KOPT-K1 (cell line): ENCODE measurements at regions not wholly inside any gene's neighbourhood (a gene's known extent, or its start where the extent isn't known, plus 50 kb on each side); places are given as distances from the start of the nearest gene placed in this dataset.

Source experiments
- H3K27ac ChIP-seq: fragments of 200-600 bp; sonication (generic); 2 replicates; pipeline ENCODE4 v1.5.1; 2016; ENCODE audit warnings: antibody characterized with exemption, mild to moderate bottlenecking, low read depth, low read length; ENCODE audit not compliant: poor library complexity, severe bottlenecking
- H3K36me3 ChIP-seq: fragments of 200-600 bp; sonication (generic); 2 replicates; pipeline ENCODE4 v1.5.1; 2017; ENCODE audit warnings: antibody characterized with exemption, mild to moderate bottlenecking, low read length, moderate library complexity; ENCODE audit not compliant: insufficient read depth
- H3K9me3 ChIP-seq: fragments of 200-600 bp; sonication (generic); 2 replicates; pipeline ENCODE4 v1.5.1; 2017; ENCODE audit warnings: antibody characterized with exemption, low read length, mild to moderate bottlenecking; ENCODE audit not compliant: insufficient read depth, poor library complexity, severe bottlenecking

GRCh38 chr1:182118851-182119250 lies 57.3 kb upstream of the ZNF648 start:
- no peaks in the 10 kb centered on the region for H3K36me3 ChIP-seq
- no peaks in the 10 kb centered on the region for H3K9me3 ChIP-seq
- H3K27ac ChIP-seq = no peak overlapping the region

GRCh38 chr1:182114627-182115023 lies 53.1 kb upstream of the ZNF648 start:
- no peaks in the 10 kb centered on the region for H3K36me3 ChIP-seq
- no peak overlapping the region for H3K27ac ChIP-seq
- H3K9me3 ChIP-seq = no peaks in the 10 kb centered on the region

GRCh38 chr1:182113879-182114626 lies 52.5 kb upstream of the ZNF648 start:
- Histone ChIP-seq H3K36me3 (no peaks in the 10 kb centered on the region), H3K9me3 (no peaks in the 10 kb centered on the region), H3K27ac (no peak overlapping the region)

GRCh38 chr1:182111496-182111895 lies 50.0 kb upstream of the ZNF648 start:
- Histone ChIP-seq H3K9me3 (no peaks in the 10 kb centered on the region), H3K36me3 (no peaks in the 10 kb centered on the region)

More at GRCh38 chr1:182111496-182111895, 50.0 kb upstream of the ZNF648 start:
- H3K27ac ChIP-seq = no peak overlapping the region
